HCT116 (cell line): ENCODE measurements at regions not wholly inside any gene's neighbourhood (a gene's known extent, or its start where the extent isn't known, plus 50 kb on each side); places are given as distances from the start of the nearest gene placed in this dataset.

Experiments
- ATAC-seq: fragments of 200-7000 bp; cut with Tn5 transposase; 2 replicates; pipeline ENCODE4 v1.9.1; 2020; ENCODE audit warnings: mild to moderate bottlenecking, moderate library complexity
- BruUV-seq: library from RNA; stranded (reverse); fragments of 400-500 nt; replicated peaks from 2 replicates; lab custom pipeline; 2021; lab: Mats Ljungman, UMichigan
- CTCF ChIA-PET: fragments of 300-600 bp; sonication (Branson Sonifier 250); formaldehyde crosslinking; loops from one replicate; lab custom pipeline; 2021; ENCODE audit warnings: antibody characterized with exemption; lab: Charles Lee
- POLR2A ChIA-PET: fragments of 300-600, 350-600 bp; sonication (Branson Sonifier 250); formaldehyde crosslinking; loops from one replicate; lab custom pipeline; 2021; ENCODE audit warnings: antibody characterized with exemption; lab: Charles Lee
- RAD21 ChIA-PET, 2 experiments: fragments of 300-600 bp; sonication (Branson Sonifier 250); formaldehyde crosslinking; loops; one replicate each; lab custom pipeline; 2023; ENCODE audit warnings: low total read pairs in 2 of 2; ENCODE audit not compliant: uncharacterized antibody in 2 of 2, unreplicated experiment in 2 of 2, low non-redundant PET in 1 of 2; lab: Charles Lee
- DNase-seq: peaks from one replicate; pipeline ENCODE4 v3.0.0-alpha.2; 2010; ENCODE audit warnings: low read depth, low spot score
- H2AFZ ChIP-seq: fragments of 200-600 bp; shearing (Covaris generic), sonication (generic); 2 replicates; pipeline ENCODE4 v1.6.1; 2017; ENCODE audit warnings: low read depth, mixed run types, mixed read lengths, antibody characterized with exemption, low read length; ENCODE audit not compliant: poor library complexity, severe bottlenecking
- H3K27ac ChIP-seq: 2 replicates; pipeline ENCODE4 v1.5.1; 2012; ENCODE audit warnings: low read depth, low read length
- H3K27me3 ChIP-seq: fragments of 200-600 bp; sonication (generic); 2 replicates; pipeline ENCODE4 v1.6.1; 2016; ENCODE audit warnings: mixed run types, low read length, mixed read lengths; ENCODE audit not compliant: insufficient read depth
- H3K36me3 ChIP-seq, 2 experiments: fragments of 200-500 bp in 1 of 2; fragments of 200-600 bp in 1 of 2; sonication (Bioruptor generic) in 1 of 2; sonication (generic) in 1 of 2; 2 replicates each; pipeline versions ENCODE4 v1.5.1 to v1.6.1; 2014 to 2016; ENCODE audit warnings: low read length in 2 of 2, inconsistent platforms in 1 of 2, mixed read lengths in 1 of 2, mixed run types in 1 of 2; ENCODE audit not compliant: insufficient read depth in 2 of 2, control insufficient read depth in 1 of 2
- H3K4me1 ChIP-seq, 2 experiments: fragments of 200-600 bp in 1 of 2; sonication (generic) in 1 of 2; 2 replicates each; pipeline versions ENCODE4 v1.5.1 to v1.6.1; 2012 to 2017; ENCODE audit warnings: low read length in 2 of 2, inconsistent platforms in 1 of 2, mild to moderate bottlenecking in 1 of 2, mixed read lengths in 1 of 2, mixed run types in 1 of 2, moderate library complexity in 1 of 2; ENCODE audit not compliant: insufficient read depth in 2 of 2, control insufficient read depth in 1 of 2
- H3K4me2 ChIP-seq: fragments of 200-600 bp; sonication (generic); 2 replicates; pipeline ENCODE4 v1.6.1; 2017; ENCODE audit warnings: mixed run types, low read length, mixed read lengths
- H3K4me3 ChIP-seq, 2 experiments: fragments of 200-600 bp in 1 of 2; sonication (generic) in 1 of 2; replicated peaks in 1 of 2; 2 replicates each; pipeline ENCODE4 v1.5.1; 2011 to 2016; ENCODE audit warnings: low read length in 2 of 2, control low read depth in 1 of 2, low read depth in 1 of 2, mild to moderate bottlenecking in 1 of 2, mixed read lengths in 1 of 2, mixed run types in 1 of 2
- H3K79me2 ChIP-seq: fragments of 200-600 bp; sonication (generic); 2 replicates; pipeline ENCODE4 v1.6.1; 2017; ENCODE audit warnings: mild to moderate bottlenecking, mixed run types, low read length, moderate library complexity, mixed read lengths; ENCODE audit not compliant: insufficient read depth
- H3K9ac ChIP-seq: fragments of 200-600 bp; sonication (generic); 2 replicates; pipeline ENCODE4 v1.6.1; 2016; ENCODE audit warnings: low read length, mixed read lengths
- H3K9me2 ChIP-seq: fragments of 200-600 bp; sonication (generic), shearing (Covaris generic); 2 replicates; pipeline ENCODE4 v1.6.1; 2017; ENCODE audit warnings: mixed run types, mild to moderate bottlenecking, moderate library complexity; ENCODE audit not compliant: insufficient read depth
- H3K9me3 ChIP-seq, 2 experiments: fragments of 200-500 bp in 1 of 2; fragments of 200-600 bp in 1 of 2; sonication (Bioruptor generic) in 1 of 2; sonication (generic) in 1 of 2; 2 replicates each; pipeline ENCODE4 v1.6.1; 2014 to 2017; ENCODE audit warnings: low read length in 2 of 2, mixed read lengths in 2 of 2, inconsistent platforms in 1 of 2, low read depth in 1 of 2, mild to moderate bottlenecking in 1 of 2, mixed run types in 1 of 2, moderate library complexity in 1 of 2; ENCODE audit not compliant: control insufficient read depth in 1 of 2, insufficient read depth in 1 of 2
- H4K20me1 ChIP-seq: fragments of 200-600 bp; sonication (generic), shearing (Covaris generic); 2 replicates; pipeline ENCODE4 v1.6.1; 2017; ENCODE audit warnings: mixed run types, mild to moderate bottlenecking, moderate library complexity; ENCODE audit not compliant: insufficient read depth
- CBX3 ChIP-seq: IDR thresholded peaks from 2 replicates; pipeline ENCODE4 v1.6.1; 2012; ENCODE audit warnings: low read depth
- CEBPB ChIP-seq: IDR thresholded peaks from 2 replicates; pipeline ENCODE4 v1.6.1; 2012; ENCODE audit warnings: low read depth
- EGR1 ChIP-seq: IDR thresholded peaks from 2 replicates; pipeline ENCODE4 v1.6.1; 2012; ENCODE audit warnings: low read depth
- ELF1 ChIP-seq: IDR thresholded peaks from 2 replicates; pipeline ENCODE4 v1.6.1; 2012; ENCODE audit warnings: low read depth, borderline replicate concordance
- EZH2 ChIP-seq: fragments of 200-600 bp; sonication (generic); IDR thresholded peaks from 2 replicates; pipeline ENCODE4 v1.6.1; 2017; ENCODE audit warnings: antibody characterized with exemption, mixed run types
- EZH2phosphoT487 ChIP-seq: fragments of 200-600 bp; IDR thresholded peaks from 2 replicates; pipeline ENCODE4 v1.6.1; 2018; ENCODE audit warnings: antibody characterized with exemption, borderline replicate concordance
- FOSL1 ChIP-seq: IDR thresholded peaks from 2 replicates; pipeline ENCODE4 v1.6.1; 2012; ENCODE audit warnings: low read depth
- JUND ChIP-seq: IDR thresholded peaks from 2 replicates; pipeline ENCODE4 v1.6.1; 2012
- POLR2A ChIP-seq: IDR thresholded peaks from 2 replicates; pipeline ENCODE4 v1.7.0; 2011; ENCODE audit warnings: borderline replicate concordance; ENCODE audit not compliant: insufficient read depth, insufficient read length; ENCODE audit errors: extremely low read depth
- POLR2AphosphoS5 ChIP-seq: IDR thresholded peaks from 2 replicates; pipeline ENCODE4 v1.6.1; 2011; ENCODE audit warnings: mild to moderate bottlenecking, low read depth, low read length, moderate library complexity
- RAD21 ChIP-seq: IDR thresholded peaks from 2 replicates; pipeline ENCODE4 v1.6.1; 2012; ENCODE audit warnings: low read depth, mild to moderate bottlenecking
- SIN3A ChIP-seq: IDR thresholded peaks from 2 replicates; pipeline ENCODE4 v1.6.1; 2012; ENCODE audit warnings: low read depth
- SP1 ChIP-seq: IDR thresholded peaks from 2 replicates; pipeline ENCODE4 v1.6.1; 2012; ENCODE audit warnings: low read depth
- TCF7L2 ChIP-seq: IDR thresholded peaks from 2 replicates; pipeline ENCODE4 v1.7.0; 2011; ENCODE audit warnings: borderline replicate concordance, inconsistent platforms; ENCODE audit not compliant: insufficient read depth, insufficient read length; ENCODE audit errors: extremely low read depth
- YY1 ChIP-seq: IDR thresholded peaks from 2 replicates; pipeline ENCODE4 v1.6.1; 2011; ENCODE audit warnings: low read length, low read depth, moderate library complexity, mild to moderate bottlenecking; ENCODE audit not compliant: insufficient replicate concordance; ENCODE audit errors: extremely low read depth
- ZFX ChIP-seq: fragments of 450-650 bp; IDR thresholded peaks from 2 replicates; pipeline ENCODE4 v1.6.1; 2017
- ZNF274 ChIP-seq: fragments of 200-500 bp; sonication (Bioruptor generic); IDR thresholded peaks from 2 replicates; pipeline ENCODE4 v1.6.1; 2014; ENCODE audit warnings: mild to moderate bottlenecking, low read depth, low read length, inconsistent platforms
- intact Hi-C: fragments of 100-400 bp; cut with micrococcal nuclease; formaldehyde crosslinking; loops from 2 replicates; pipeline ENCODE4 v1.10.0; 2022
- TF ChIP-seq, protein P1 (sequence below): IDR thresholded peaks from 2 replicates; pipeline ENCODE4 v1.6.1; 2012
- TF ChIP-seq, protein P2 (sequence below): IDR thresholded peaks from 2 replicates; pipeline ENCODE4 v1.6.1; 2012; ENCODE audit warnings: low read depth
- TF ChIP-seq, protein P3 (sequence below), 3 experiments: fragments of 200-600 bp in 1 of 3; sonication (generic) in 1 of 3; IDR thresholded peaks in 2 of 3; conservative IDR thresholded peaks in 1 of 3; 2 replicates each; pipeline ENCODE4 v1.5.1; 2012 to 2017; ENCODE audit warnings: low read depth in 2 of 3, low read length in 2 of 3, antibody characterized with exemption in 1 of 3, borderline replicate concordance in 1 of 3, control low read depth in 1 of 3, mild to moderate bottlenecking in 1 of 3, mixed read lengths in 1 of 3, mixed run types in 1 of 3, moderate library complexity in 1 of 3; ENCODE audit not compliant: insufficient read depth in 1 of 3

DNA sequence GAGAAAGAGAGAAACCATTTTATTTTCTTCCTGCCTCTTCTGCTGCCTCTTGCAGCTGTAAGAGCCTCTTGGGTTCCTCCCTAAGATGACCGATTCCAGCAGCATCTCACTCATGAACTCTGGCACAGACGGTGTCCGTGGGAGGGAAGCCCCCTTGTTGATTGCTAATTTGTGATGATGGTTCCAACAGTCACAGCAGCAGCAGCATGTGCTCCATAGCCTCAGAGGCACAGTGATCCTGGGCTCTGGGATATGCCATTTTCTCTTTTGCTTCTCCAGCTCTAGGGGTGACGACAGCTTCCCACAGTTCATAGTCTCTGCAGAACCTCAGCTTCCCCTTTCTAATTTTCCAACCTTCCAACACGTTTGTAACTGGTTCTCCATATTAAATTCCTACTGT is 324.2 kb upstream of the HS6ST1 start:
- ChIA-PET RAD21 (no interaction called here), CTCF (no interaction called here), POLR2A (no interaction called here)
- H3K4me3 ChIP-seq: no peak overlapping the region
- no peaks in the 10 kb centered on the region for H3K27me3 ChIP-seq
- no peak overlapping the region for H2AFZ ChIP-seq
- intact Hi-C loops: no loop called here
- H3K9ac ChIP-seq: no peak overlapping the region
- H3K9me2 ChIP-seq: no peaks in the 10 kb centered on the region
- H3K4me1 ChIP-seq: no peaks in the 10 kb centered on the region
- ATAC-seq (no peak), DNase-seq (no peak)
- H3K4me2 ChIP-seq: no peak overlapping the region
- H4K20me1 ChIP-seq: no peaks in the 10 kb centered on the region
- H3K27ac ChIP-seq: no peak overlapping the region
- no peaks in the 10 kb centered on the region for H3K9me3 ChIP-seq
- H3K79me2 ChIP-seq: no peaks in the 10 kb centered on the region
- BruUV-seq: no TSS peak
- TF ChIP-seq, protein P1, sequence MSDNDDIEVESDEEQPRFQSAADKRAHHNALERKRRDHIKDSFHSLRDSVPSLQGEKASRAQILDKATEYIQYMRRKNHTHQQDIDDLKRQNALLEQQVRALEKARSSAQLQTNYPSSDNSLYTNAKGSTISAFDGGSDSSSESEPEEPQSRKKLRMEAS: no peak
- TF ChIP-seq POLR2A (no peak), RAD21 (no peak), CEBPB (no peak), ZNF274 (no peak), YY1 (no peak), JUND (no peak), CBX3 (no peak), EZH2phosphoT487 (no peak), TCF7L2 (no peak), ZFX (no peak), FOSL1 (no peak), SP1 (no peak), SIN3A (no peak), ELF1 (no peak), EGR1 (no peak), EZH2 (no peak), POLR2AphosphoS5 (no peak)
- TF ChIP-seq, protein P2, sequence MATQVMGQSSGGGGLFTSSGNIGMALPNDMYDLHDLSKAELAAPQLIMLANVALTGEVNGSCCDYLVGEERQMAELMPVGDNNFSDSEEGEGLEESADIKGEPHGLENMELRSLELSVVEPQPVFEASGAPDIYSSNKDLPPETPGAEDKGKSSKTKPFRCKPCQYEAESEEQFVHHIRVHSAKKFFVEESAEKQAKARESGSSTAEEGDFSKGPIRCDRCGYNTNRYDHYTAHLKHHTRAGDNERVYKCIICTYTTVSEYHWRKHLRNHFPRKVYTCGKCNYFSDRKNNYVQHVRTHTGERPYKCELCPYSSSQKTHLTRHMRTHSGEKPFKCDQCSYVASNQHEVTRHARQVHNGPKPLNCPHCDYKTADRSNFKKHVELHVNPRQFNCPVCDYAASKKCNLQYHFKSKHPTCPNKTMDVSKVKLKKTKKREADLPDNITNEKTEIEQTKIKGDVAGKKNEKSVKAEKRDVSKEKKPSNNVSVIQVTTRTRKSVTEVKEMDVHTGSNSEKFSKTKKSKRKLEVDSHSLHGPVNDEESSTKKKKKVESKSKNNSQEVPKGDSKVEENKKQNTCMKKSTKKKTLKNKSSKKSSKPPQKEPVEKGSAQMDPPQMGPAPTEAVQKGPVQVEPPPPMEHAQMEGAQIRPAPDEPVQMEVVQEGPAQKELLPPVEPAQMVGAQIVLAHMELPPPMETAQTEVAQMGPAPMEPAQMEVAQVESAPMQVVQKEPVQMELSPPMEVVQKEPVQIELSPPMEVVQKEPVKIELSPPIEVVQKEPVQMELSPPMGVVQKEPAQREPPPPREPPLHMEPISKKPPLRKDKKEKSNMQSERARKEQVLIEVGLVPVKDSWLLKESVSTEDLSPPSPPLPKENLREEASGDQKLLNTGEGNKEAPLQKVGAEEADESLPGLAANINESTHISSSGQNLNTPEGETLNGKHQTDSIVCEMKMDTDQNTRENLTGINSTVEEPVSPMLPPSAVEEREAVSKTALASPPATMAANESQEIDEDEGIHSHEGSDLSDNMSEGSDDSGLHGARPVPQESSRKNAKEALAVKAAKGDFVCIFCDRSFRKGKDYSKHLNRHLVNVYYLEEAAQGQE: no peak
- TF ChIP-seq, protein P3, sequence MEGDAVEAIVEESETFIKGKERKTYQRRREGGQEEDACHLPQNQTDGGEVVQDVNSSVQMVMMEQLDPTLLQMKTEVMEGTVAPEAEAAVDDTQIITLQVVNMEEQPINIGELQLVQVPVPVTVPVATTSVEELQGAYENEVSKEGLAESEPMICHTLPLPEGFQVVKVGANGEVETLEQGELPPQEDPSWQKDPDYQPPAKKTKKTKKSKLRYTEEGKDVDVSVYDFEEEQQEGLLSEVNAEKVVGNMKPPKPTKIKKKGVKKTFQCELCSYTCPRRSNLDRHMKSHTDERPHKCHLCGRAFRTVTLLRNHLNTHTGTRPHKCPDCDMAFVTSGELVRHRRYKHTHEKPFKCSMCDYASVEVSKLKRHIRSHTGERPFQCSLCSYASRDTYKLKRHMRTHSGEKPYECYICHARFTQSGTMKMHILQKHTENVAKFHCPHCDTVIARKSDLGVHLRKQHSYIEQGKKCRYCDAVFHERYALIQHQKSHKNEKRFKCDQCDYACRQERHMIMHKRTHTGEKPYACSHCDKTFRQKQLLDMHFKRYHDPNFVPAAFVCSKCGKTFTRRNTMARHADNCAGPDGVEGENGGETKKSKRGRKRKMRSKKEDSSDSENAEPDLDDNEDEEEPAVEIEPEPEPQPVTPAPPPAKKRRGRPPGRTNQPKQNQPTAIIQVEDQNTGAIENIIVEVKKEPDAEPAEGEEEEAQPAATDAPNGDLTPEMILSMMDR (IDR thresholded peaks at IDR 0.05 in 2 of 3, conservative IDR thresholded peaks at IDR 0.05 in 1 of 3; ENCODE audit: borderline replicate concordance in 1 of 3, insufficient read depth in 1 of 3, low read depth in 2 of 3, low read length in 2 of 3): no peak
- H3K36me3 ChIP-seq: no peaks in the 10 kb centered on the region
